HCEC 1CT (cell line): ENCODE measurements at regions not wholly inside any gene's neighbourhood (a gene's known extent, or its start where the extent isn't known, plus 50 kb on each side); places are given as distances from the start of the nearest gene placed in this dataset.

Source experiments
- DNase-seq: peaks from one replicate; pipeline ENCODE4 v3.0.0-alpha.2; 2017

DNA sequence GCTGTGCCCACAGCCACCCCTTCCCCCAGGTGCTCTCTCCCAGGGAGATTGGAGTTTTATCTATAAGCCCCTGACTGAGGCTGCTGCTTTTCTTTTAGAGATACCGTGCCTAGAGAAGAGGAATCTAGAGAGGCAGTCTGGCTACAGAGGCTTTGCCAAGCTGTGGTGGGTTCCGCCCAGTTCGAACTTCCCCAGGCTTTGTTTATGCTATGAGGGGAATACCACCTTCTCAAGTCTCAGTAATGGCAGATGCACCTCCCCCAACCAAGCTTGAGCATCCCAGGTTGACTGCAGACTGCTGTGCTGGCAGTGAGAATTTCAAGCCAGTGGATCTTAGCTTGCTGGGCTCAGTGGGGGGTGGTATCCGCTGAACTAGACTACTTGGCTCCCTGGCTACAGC lies 157.4 kb downstream of the CAAP1 start:
- DNase-seq, result no peak

DNA sequence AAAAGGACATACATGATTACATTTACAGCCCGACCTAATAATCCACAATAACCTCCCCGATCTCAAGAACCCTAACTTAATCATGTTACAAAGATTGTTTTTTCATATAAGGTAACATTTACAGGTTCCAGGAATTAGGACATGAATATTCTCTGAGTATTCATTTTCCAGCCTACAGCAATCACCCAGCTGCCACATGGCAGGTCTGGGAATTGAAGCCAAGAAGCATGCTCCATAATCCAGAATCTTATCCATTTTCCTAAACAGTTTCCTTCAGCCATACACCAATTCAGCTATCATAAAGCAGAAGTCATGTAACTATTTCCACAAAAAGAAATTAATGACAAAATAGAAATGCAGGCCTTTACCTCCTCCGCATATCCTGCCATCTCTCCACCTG lies 163.4 kb downstream of the CAAP1 start:
- DNase-seq, result no peak

DNA sequence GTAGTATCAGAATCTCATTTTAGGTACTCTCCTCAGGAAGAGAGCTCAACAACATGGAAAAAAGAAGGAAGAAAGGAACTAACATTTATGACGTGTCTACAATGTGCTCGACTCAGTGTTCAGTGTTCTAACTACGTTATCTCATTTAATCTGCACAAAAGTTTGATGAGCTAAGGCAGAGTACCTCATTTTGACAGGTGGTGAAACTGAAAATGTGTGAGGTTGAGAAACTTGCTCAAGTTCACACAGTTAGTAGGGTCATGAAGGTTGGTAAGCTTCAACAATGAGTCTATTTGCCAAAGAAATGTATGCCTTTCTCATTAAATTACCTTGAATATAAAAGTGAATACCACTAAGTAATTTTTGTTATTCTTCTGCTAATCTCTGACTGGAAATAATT lies 165.1 kb downstream of the CAAP1 start:
- DNase-seq, result no peak

DNA sequence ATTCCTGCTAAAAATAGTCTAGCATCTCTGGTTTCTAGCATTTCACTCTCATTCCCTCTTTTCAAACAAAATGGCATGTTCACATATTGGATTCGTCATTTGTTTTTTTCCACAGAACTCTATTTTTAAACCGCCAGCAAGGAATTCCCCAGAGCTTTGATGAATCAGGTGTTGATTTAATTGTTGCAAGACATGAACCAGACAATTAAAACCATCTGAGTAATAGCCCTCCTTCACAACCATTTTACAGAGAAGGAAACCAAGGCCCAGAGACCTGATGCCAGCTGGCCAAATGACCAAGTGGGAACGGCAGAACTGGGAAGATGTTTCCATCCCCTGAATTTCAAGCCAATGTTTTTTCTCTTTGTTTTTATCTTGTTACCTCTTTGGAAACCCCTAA lies 167.0 kb downstream of the CAAP1 start:
- DNase-seq, result no peak

DNA sequence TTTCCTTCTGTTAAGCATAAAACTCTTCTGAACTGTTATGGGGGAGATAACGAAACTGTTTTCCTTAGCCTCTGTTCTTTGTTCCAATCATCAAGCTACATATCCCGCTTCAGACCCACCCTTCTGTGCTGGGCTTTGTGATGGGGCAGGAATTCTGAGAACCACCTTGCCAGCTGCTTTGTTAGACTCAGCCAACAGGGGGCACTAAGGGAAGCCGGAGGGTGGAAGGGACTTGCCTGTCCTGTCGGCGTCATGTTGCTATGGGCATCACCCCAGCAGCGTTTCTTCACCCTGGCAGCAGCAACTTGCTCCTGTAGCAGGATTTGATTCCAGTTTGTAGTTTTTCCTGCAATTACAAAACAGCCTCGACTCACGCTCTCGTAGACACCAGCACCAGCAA lies 169.1 kb downstream of the CAAP1 start:
- no peak for DNase-seq

DNA sequence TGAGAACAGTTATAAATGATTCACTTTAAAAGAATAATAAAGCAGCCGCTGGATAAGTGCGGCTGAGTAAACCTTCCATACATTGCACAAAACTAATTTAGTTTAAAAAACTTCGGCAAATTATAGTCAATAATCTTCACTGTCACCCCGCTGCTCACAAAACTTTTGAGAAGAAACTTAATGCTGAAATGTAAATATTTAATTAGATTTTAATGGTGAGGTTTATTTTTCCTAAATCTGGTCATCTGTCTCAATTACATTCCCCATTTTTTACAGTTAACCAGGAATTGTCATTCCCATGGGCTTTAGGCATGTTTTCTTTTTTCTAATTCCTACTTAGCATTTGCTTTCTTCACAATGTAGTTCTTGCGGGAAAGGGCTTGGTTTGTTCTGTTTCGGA lies 169.8 kb downstream of the CAAP1 start:
- DNase-seq, result no peak

DNA sequence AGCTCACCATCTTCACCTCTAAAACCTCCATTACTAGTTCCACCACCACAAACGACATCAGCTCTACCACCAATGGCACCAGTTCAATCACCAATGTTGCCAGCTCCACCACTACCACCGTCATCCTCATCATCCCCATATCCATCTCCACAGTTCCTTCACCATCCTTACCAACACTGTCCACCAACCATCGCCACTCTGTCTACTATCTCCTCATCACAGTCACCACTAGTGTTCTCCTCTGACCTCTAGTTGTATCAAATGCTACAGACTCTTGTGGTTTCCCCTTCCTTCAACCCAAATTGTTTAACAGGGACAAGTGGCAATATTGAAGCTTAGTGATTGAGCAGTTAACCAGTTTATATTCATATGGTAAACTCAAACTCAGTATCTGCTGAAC lies 182.6 kb downstream of the CAAP1 start:
- no peak for DNase-seq

DNA sequence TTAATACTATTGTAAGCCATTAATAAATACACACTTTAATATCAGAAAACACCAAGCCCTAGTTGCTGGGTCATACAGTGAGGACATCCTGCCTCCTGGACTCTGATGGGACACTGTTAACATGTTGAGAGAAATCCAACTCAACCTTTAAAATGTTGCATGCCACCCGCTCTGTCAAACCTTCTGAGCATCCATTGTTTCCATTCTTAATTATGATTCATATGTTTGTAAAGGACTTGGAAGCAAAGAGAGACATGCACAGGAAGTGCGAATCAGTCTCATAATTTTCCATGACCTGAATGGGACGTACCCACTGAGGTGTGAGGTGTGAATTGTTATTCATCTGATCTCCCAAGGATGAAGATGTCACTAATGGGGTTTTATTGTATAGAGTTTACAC lies 186.4 kb downstream of the CAAP1 start:
- no peak for DNase-seq

DNA sequence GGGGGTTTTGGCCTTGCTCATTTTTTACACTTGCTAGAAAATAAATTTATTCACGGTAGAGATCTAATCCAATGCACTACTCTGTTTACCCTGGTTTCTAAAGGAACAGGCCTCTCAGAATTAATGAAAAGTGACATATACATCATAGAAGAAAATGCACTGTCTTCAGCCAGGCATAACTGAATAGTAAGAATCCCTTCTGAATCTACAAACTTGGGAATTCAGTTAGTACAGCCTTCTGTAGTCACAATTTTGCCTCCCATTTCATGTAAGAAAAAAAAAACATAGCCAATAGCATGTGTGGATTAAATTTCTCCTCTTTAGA lies 197.3 kb downstream of the CAAP1 start:
- DNase-seq, result no peak

DNA sequence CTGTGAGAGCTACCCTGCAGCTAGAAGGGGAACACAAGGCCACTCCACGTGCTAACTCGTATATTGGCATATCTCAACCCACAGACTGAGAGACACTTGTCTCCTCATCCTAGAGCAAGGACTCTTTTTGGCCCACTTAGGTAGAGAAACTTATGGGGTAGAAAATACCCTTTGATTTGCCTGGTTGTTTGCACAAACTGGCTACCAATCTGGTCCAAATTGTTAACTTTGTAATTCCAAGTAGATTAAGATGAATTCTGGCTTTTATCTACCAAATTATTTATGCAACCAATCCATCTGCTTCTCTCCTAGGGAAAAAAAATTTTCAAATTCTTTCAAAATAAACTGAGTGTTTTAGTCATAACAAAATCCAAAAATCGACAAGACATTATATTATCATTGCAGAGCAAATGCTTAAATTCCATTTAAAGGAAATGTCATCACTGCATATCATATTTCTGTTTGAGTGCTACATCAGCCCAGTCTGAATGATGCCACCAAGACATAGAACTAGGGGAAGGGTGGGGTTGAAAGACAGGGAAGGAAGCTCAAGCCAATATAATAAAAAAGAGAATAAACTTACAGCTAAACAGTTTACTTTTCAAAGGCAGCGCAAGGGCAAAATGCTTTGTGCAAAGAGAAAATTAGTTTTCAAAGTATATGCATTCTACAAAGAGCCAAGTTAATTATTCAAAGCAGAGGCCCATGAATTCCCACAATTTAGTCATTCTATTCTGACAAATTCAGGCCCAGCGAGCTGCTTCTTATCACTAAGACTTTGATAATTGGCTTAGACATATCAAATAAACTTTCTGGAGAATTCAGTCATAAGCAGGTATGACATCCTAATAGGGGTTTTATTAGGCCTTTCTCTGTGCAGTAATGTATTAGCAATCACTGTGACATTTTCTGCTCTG lies 198.0 kb downstream of the CAAP1 start:
- DNase-seq, result no peak

DNA sequence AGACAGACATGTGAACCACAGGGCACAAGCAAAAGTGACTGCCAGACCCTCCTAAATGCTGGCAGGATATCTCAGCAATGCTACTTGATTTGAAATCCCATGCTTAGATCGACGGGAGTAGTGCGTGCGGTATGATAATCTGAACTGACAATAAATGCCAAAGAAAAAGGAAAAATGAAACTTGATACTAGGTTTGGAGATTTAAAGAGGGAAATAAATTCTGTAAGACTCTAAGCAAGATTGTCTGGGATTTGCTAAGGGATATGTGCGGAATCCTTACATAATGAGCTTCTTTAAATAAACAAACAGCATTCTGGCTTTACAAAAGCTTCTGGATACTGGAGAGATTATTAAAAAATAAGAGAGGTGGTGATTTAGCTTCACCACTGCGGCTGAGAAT lies 203.6 kb downstream of the CAAP1 start:
- DNase-seq, result no peak

DNA sequence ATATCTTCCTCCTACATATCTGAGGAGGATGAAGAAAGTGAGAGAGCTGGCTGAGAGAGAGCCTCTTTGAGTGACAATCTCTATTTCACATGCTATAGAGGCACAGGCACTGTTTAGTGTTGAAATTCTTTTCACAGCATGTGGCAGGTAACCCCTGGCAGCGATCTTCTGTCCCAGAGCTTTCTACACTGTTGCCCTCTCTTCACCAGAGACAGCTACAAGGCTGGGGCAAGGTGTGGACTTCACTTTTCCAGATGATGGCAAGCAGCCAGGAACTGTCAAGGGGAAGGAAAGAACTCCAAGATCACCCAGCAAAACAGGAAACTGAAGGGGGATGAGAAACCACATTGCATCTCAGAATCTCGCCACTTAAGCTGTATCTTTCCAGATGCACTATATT lies 205.2 kb downstream of the CAAP1 start:
- no peak for DNase-seq

DNA sequence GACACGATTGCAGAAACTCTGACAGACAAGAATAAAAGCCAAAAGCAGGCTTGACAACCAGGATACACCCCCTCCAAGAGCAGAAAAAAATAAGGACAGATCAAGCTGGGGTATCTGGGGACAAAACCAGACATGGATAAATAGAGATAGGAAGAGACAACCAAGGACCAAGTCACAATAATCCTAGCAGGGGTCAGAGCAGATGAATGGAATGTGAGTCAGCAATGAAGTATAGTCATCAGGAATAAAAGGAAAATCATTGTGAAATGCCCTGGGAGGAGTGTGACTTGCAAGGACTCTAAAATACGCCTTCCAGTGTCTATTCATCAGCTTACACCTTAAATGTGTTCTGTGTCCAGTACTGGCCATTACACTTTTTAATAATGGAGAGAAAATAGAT lies 206.8 kb downstream of the CAAP1 start:
- DNase-seq, result no peak

DNA sequence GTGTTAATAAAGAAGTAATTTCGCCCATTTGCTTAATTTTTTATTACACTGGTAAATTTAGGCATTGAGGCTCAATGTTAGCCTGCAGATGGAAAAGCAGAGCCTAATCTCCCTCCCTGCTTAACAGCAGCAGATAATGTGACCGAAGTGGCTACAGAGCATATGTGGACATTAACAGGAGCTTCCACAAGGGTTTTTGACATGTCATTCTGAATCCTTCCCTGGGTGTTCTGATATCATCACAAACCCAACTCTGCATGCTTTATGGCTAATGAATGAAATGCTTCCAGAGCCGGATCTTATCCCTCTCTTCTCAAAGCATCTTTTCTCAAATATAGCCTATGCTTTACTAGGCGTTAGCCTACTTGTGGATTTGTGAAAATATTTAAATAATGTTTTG lies 208.6 kb downstream of the CAAP1 start:
- DNase-seq, result no peak

DNA sequence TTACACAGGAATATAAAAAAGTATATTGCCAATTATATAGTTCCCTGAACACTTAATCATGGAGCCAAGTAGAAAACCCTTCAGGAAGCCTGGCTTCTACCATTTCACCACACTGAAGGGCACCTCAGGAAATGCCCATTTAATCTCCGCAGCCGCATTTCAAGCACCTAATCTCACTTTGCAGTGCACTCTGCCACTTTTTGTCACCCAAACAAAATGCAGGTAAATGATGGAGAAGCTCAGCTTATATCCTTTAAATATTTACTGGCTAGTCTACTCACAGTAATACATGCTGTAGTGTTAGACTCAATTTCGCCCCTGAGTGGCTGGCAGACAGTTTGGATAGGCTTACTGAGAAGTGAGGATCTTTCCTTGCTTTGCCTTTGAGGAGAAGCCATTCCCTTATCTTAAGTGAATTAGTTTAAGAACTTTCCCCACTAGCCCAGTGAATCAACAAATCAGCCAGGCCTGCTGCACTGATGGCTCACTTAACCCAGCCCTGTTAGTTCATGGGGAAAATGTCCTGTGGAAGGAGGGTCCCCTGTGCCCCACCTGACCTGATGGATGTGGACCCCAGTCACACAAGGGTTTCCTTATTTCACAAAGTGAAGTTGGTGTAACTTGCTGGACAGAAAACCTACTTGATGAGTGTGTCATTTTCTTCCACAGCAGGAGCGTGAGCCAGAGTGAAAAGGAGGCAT lies 209.7 kb downstream of the CAAP1 start:
- no peak for DNase-seq

DNA sequence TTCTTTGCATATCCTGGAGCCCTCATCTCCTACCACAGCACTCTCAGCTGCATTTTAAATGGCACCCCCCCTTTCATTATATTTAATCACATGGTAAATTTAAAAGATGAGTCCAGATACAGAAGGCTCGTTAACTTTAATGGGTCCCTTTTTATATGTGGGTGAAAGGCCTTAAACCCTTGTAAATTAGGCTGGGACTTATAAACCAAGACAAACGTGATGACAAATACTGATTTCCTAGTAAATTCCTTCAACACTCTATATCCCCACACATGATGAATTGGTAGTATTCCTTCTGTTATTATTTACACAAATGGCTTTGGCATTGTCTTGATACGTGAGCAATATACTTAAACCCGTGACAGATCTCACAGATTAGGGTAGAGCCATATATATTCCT lies 210.6 kb downstream of the CAAP1 start:
- no peak for DNase-seq

DNA sequence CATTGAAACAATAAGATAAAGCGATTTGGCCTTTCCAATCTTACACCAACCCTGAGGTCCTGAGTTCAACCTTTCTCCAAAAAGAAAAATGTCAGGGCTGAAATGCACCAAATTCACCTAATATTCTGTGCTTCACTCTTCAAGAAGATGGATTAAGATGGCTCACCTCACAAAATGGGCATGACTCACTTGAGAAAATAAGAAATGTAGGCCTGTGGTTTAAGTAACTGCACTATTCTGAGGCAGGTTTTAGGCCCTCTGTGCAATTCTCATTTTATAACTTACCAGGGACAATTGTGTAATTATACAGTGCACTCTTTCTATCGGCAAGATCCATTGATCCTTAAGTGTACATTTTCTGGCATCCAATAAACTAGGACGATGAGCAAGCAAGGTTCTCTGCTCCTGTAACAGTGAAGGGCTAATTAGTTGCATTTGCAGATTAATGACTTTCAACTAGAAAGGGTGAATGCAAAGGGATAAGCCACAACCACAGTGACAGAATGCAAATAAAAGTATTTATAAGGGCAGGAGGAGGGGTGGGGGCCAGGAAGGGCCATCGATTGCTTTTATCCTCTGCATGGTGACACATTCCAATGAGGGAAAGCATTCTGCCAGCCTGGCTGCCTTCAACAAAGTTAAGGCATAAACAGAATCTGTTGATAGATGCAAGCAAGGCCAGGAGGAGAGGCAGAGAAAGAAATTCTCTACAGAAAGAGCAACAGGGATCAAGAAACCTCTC lies 214.5 kb downstream of the CAAP1 start:
- no peak for DNase-seq

DNA sequence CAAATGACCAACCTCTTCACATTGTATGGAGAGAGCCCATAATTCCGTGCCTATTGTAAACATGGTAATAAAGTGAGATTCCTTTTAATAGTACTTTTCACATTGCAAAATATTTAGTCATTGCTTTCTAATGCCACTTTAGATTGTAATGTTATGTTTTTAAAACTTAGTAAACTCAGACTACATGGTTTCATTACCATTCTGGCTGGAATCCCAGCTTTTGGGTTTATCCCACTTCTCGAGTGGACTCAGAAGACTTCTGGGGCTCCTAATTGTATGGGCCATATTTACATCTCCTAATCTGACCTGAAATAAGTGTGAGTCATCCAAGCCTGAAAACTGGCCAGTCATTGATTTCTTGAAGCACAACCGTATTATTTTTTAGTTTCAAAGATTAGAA lies 217.6 kb downstream of the CAAP1 start:
- no peak for DNase-seq

DNA sequence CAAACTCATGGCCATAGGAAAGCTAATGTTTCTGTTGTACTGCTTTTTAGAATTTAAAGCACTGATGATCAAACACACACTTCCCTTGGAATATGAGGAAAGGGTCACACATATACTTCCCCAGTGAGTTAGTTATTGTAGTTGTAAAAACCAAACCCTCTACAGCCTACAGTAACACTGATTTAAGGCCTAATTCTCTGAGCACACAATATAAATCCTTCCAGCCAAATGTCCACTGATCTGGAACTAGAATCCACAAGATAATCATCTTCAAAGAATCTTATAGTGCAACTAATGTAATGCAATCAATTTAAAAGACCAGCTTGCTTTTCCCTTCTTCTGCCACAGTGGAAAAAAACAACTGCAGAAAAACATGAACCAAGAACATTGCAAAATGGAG lies 219.3 kb downstream of the CAAP1 start:
- no peak for DNase-seq

DNA sequence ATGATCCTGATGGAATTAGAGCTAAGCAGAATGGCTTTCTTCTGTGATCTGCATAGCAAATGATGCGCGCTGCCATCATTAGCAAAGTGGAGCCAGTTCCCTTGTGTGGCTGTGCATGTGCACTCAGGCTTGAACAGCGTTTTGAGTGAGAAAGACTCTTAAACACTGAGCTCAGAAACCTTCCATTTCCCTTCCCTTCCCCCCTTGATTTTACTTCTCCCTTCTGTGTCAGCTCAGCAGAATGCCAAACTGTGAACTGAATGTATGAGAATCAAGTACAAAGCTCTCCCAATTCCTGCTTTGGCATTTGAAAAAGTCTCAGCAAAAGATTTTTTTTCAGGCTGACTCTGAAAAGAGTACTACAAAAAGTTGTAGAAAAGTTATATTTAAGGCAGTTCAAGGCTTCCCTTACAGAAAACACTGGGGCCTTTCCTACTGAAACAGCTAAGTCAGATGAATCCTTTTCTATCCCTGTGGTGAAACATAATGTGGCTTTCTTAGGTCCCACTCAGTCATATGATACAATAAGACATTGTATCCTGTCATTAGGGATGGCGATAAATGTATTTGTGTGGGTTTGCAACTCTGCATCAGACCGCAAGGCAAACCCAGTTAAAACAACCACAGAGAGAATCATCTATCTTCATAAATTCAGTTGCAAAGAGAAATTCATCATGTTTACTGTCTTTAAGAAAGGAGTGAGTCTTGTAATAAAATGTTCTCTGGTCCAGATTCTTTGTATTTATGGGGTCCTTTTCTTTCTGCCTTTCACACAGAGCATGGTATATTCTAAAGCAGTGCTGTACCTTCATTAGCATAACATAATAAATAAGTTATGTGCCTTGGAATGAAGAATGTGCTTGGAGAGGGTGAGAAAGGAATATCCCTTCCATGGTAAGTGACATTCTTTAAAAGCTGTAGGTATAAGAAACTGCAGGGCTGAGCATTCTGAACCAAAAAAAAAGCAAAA lies 222.6 kb downstream of the CAAP1 start:
- no peak for DNase-seq

DNA sequence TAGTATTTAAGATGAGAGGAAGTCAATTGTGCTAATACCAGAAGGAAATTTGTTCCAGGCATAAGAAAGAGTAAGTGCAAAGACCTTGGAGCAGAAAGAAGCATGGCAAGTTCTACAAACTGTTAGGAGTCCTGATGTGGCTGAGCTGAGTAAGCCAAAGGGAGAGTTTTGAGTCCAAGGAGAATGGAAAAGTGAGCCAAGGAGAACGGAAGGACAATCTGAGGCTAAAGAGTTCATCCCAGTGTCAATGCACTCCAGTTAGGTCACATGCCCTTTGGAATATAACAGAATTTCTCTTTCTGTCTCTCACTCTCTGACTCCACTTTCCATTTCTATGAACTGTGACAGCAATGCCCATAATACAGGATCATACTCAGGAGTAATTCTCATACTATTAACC lies 224.7 kb downstream of the CAAP1 start:
- DNase-seq, result no peak

DNA sequence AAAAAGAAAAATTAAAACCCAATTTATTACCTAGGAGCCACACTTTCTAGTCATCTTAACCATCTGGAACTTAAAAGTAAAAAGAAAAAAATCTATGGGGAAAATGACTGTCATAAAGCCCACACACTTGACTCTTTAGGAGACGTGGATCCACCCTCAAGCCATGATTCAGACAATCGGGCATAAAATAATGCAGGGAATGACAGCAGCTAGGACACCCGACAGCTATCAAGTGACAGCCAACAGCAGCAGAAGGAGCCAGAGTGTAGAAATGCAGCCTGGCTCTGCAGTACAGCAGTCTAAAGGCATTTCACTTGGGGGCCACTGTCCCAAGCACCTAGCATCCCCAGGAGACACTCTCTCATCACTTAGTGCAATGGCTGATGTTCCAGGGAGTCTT lies 226.9 kb downstream of the CAAP1 start:
- no peak for DNase-seq
